ENCODE measurements at regions not wholly inside any gene's neighbourhood (a gene's known extent, or its start where the extent isn't known, plus 50 kb on each side); places are given as distances from the start of the nearest gene placed in this dataset.

DNA sequence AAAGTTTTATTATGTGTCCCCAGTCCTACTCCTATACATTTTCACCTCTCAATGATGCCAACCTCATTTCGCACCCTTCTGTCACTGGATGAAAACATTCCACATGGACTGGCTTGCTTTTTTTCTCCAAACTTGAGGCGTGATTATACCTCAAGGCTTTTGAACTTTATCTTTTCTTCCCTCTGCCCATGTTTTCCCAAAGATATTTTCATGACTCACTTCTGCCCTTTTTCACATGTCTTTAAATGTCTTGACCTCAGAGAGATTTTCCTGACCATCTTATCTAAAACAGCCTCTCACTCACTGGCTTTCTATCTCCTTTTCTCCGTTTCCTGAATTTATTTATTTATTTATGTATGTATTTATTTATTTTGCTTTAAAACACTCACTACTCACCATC is 659.0 kb downstream of the PTPRC start:
- TF ChIP-seq, protein P1, sequence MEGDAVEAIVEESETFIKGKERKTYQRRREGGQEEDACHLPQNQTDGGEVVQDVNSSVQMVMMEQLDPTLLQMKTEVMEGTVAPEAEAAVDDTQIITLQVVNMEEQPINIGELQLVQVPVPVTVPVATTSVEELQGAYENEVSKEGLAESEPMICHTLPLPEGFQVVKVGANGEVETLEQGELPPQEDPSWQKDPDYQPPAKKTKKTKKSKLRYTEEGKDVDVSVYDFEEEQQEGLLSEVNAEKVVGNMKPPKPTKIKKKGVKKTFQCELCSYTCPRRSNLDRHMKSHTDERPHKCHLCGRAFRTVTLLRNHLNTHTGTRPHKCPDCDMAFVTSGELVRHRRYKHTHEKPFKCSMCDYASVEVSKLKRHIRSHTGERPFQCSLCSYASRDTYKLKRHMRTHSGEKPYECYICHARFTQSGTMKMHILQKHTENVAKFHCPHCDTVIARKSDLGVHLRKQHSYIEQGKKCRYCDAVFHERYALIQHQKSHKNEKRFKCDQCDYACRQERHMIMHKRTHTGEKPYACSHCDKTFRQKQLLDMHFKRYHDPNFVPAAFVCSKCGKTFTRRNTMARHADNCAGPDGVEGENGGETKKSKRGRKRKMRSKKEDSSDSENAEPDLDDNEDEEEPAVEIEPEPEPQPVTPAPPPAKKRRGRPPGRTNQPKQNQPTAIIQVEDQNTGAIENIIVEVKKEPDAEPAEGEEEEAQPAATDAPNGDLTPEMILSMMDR (IDR thresholded peaks at IDR 0.05; ENCODE audit: insufficient read depth, low read length), result no peak
- no peak for TF ChIP-seq POLR2AphosphoS5 (IDR thresholded peaks at IDR 0.05; ENCODE audit: low read depth)

All from HL-60 (cell line).